A549 (cell line): ENCODE measurements at regions not wholly inside any gene's neighbourhood (a gene's known extent, or its start where the extent isn't known, plus 50 kb on each side); places are given as distances from the start of the nearest gene placed in this dataset.

Experiments
- ATAC-seq, 2 experiments: fragments of 200-7000 bp in 1 of 2; fragments of >200 bp in 1 of 2; cut with Nextera tagmentation in 1 of 2; cut with Tn5 transposase in 1 of 2; 3 replicates each; pipeline versions ENCODE4 v1.8.0 to v1.9.1; 2018 to 2020; ENCODE audit warnings: mild to moderate bottlenecking in 1 of 2, moderate library complexity in 1 of 2
- CTCF ChIA-PET: fragments of 300-600 bp; sonication (Branson Sonifier 250); formaldehyde crosslinking; extraction: SDS; loops from one replicate; lab custom pipeline; 2021; ENCODE audit warnings: antibody characterized with exemption, inconsistent platforms; lab: Yijun Ruan, JAX
- POLR2A ChIA-PET: fragments of 350-600 bp; formaldehyde crosslinking; extraction: SDS; loops from one replicate; lab custom pipeline; 2021; ENCODE audit warnings: antibody characterized with exemption, inconsistent platforms; lab: Yijun Ruan, JAX
- DNase-seq, 2 experiments: peaks; one replicate each; pipeline versions ENCODE4 v3.0.0 to v3.0.0-alpha.2; 2011 to 2016; ENCODE audit warnings: low read depth in 1 of 2, low spot score in 1 of 2
- FAIRE-seq: peaks from 2 replicates; lab custom pipeline; 2011; peaks lifted over from hg19 to GRCh38; lab: Jason Lieb, UNC
- H3K27ac ChIP-seq, 2 experiments: fragments of >200 bp; sonication (Bioruptor Twin); formaldehyde crosslinking; 3 replicates each; pipeline ENCODE4 v1.5.1; 2016 to 2017
- H3K4me1 ChIP-seq: fragments of >200 bp; sonication (Bioruptor Twin); formaldehyde crosslinking; 3 replicates; pipeline ENCODE4 v1.6.1; 2016
- H3K4me2 ChIP-seq: fragments of >200 bp; sonication (Bioruptor Twin); formaldehyde crosslinking; 3 replicates; pipeline ENCODE4 v1.6.1; 2016
- H3K4me3 ChIP-seq: fragments of >200 bp; sonication (Bioruptor Twin); formaldehyde crosslinking; 3 replicates; pipeline ENCODE4 v1.5.1; 2016
- H3K9me3 ChIP-seq: fragments of >200 bp; sonication (Bioruptor Twin); formaldehyde crosslinking; 3 replicates; pipeline ENCODE4 v1.6.1; 2016
- BCL3 ChIP-seq: fragments of >200 bp; sonication (Bioruptor Twin); formaldehyde crosslinking; IDR thresholded peaks from 3 replicates; pipeline ENCODE4 v1.6.1; 2016
- CBX2 ChIP-seq: fragments of 200-600 bp; sonication (generic); IDR thresholded peaks from 2 replicates; pipeline ENCODE4 v1.6.1; 2016; ENCODE audit warnings: low read depth, mild to moderate bottlenecking, borderline replicate concordance
- E2F6 ChIP-seq: IDR thresholded peaks from 2 replicates; pipeline ENCODE4 v1.6.1; 2012; ENCODE audit warnings: low read depth, borderline replicate concordance
- EHMT2 ChIP-seq: fragments of 200-600 bp; sonication (generic); IDR thresholded peaks from 2 replicates; pipeline ENCODE4 v1.6.1; 2016; ENCODE audit warnings: antibody characterized with exemption, low read depth, mild to moderate bottlenecking, moderate library complexity
- EP300 ChIP-seq, 2 experiments: fragments of >200 bp; sonication (Bioruptor Twin); formaldehyde crosslinking; IDR thresholded peaks; 2 replicates in 1 of 2; 3 replicates in 1 of 2; pipeline ENCODE4 v1.6.1; 2016 to 2017
- FOSB ChIP-seq: fragments of 250-450 bp; sonication (Bioruptor Pico); IDR thresholded peaks from 2 replicates; pipeline ENCODE4 v1.5.0; 2020; ENCODE audit warnings: mild to moderate bottlenecking, moderate library complexity
- HDAC2 ChIP-seq: fragments of 200-600 bp; sonication (generic); IDR thresholded peaks from 2 replicates; pipeline ENCODE4 v1.6.1; 2016
- JUN ChIP-seq, 2 experiments: fragments of >200 bp; sonication (Bioruptor Twin); formaldehyde crosslinking; IDR thresholded peaks; 2 replicates in 1 of 2; 3 replicates in 1 of 2; pipeline ENCODE4 v1.6.1; 2016 to 2017
- KDM5A ChIP-seq: fragments of 200-600 bp; sonication (generic); IDR thresholded peaks from 2 replicates; pipeline ENCODE4 v1.6.1; 2016; ENCODE audit warnings: antibody characterized with exemption, mild to moderate bottlenecking
- MYC ChIP-seq: IDR thresholded peaks from 2 replicates; pipeline ENCODE4 v1.6.1; 2012; ENCODE audit warnings: mild to moderate bottlenecking, inconsistent platforms, low read length, improper control_type of control experiment, borderline replicate concordance
- NFE2L2 ChIP-seq: fragments of 150-350 bp; conservative IDR thresholded peaks from 2 replicates; pipeline ENCODE4 v1.6.1; 2014; ENCODE audit warnings: low read length
- NR3C1 ChIP-seq: fragments of >200 bp; sonication (Bioruptor Twin); formaldehyde crosslinking; IDR thresholded peaks from 3 replicates; pipeline ENCODE4 v1.6.1; 2017
- SREBF2 ChIP-seq: fragments of 450-650 bp; IDR thresholded peaks from 2 replicates; pipeline ENCODE4 v1.6.1; 2014; ENCODE audit warnings: mild to moderate bottlenecking, moderate library complexity
- ZC3H11A ChIP-seq: fragments of 450-650 bp; IDR thresholded peaks from 2 replicates; pipeline ENCODE4 v1.6.1; 2014; ENCODE audit warnings: antibody characterized with exemption, mild to moderate bottlenecking
- WGBS: methylation state at CpG from one replicate; pipeline ENCODE4 v1.1.6; 2017; ENCODE audit errors: missing lambda C conversion rate; 5-methylcytosine and 5-hydroxymethylcytosine counted together
- TF ChIP-seq, protein P1 (sequence below): fragments of 250-450 bp; sonication (Bioruptor Pico); IDR thresholded peaks from 2 replicates; pipeline ENCODE4 v1.5.0; 2020; ENCODE audit warnings: low read depth, mild to moderate bottlenecking, moderate library complexity
- TF ChIP-seq, protein P2 (sequence below): fragments of 250-450 bp; sonication (Bioruptor Pico); IDR thresholded peaks from 2 replicates; pipeline ENCODE4 v1.5.0; 2021; ENCODE audit warnings: mild to moderate bottlenecking, moderate library complexity, borderline replicate concordance
- TF ChIP-seq, protein P3 (sequence below): fragments of 200-600 bp; sonication (generic); IDR thresholded peaks from 2 replicates; pipeline ENCODE4 v1.6.1; 2016; ENCODE audit warnings: antibody characterized with exemption, mild to moderate bottlenecking, moderate library complexity

DNA sequence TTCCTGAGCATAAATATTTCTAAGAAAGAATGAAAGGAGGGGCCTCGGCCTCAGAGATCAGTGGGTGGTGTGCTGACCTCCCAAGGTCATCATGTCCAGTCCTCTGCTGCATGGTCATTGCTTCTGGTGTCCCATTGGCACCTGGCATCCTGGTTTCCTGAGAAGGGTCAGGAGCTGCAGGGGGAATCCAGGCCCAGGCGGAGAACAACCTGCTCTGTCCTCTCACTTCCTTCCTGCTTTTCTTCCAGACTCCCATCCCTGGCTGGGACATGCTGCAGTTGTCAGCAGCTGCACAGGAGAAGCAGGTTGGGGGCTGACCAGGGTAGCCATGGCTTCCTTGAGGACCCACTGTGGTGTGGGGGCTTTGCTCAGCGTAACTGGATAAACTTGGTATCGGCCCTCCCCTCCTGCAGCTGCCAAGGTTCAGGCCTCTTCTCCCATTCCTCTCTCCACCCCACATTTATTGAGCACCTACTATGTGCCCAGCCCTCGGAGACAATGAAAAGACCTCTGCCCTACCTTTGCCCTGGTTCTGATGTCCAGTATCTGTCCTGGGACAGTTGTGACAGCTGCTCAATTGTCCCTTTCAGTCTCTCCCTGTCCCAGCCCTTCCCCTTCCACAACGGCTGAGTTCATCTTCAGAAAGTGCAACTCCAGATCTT, 155.2 kb downstream of the CEBPB start:
- no peaks in the 10 kb centered on the region for H3K9me3 ChIP-seq
- peak overlapping the region; percentile 55 to 74 for H3K27ac ChIP-seq
- no peak for DNase-seq
- peaks cover 24% of the 10 kb centered on the region for H3K4me1 ChIP-seq
- WGBS: 88% methylated on average over 6 of the region's 6 CpGs
- no peak overlapping the region for H3K4me3 ChIP-seq
- ChIA-PET POLR2A (no interaction called here), CTCF (interaction anchor here (0.9 to 1.2 kb wide), 3 partner anchors 8 to 94 kb away, joined by 3 to 4 read pairs (median 3); no protein-coding TSS in a partner anchor)
- H3K4me2 ChIP-seq: peak overlapping the region; percentile 30; the same call in 2 of the 3 replicates
- TF ChIP-seq SREBF2: no peak
- TF ChIP-seq FOSB (CRISPR knock-in tag): no peak
- TF ChIP-seq E2F6: no peak
- no peak for TF ChIP-seq JUN (IDR thresholded peaks at IDR 0.05)
- TF ChIP-seq, protein P1, sequence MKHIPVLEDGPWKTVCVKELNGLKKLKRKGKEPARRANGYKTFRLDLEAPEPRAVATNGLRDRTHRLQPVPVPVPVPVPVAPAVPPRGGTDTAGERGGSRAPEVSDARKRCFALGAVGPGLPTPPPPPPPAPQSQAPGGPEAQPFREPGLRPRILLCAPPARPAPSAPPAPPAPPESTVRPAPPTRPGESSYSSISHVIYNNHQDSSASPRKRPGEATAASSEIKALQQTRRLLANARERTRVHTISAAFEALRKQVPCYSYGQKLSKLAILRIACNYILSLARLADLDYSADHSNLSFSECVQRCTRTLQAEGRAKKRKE: no peak
- no peak for TF ChIP-seq NR3C1
- no peak for TF ChIP-seq HDAC2
- TF ChIP-seq MYC: no peak
- FAIRE-seq: no peak
- ATAC-seq: no peak

DNA sequence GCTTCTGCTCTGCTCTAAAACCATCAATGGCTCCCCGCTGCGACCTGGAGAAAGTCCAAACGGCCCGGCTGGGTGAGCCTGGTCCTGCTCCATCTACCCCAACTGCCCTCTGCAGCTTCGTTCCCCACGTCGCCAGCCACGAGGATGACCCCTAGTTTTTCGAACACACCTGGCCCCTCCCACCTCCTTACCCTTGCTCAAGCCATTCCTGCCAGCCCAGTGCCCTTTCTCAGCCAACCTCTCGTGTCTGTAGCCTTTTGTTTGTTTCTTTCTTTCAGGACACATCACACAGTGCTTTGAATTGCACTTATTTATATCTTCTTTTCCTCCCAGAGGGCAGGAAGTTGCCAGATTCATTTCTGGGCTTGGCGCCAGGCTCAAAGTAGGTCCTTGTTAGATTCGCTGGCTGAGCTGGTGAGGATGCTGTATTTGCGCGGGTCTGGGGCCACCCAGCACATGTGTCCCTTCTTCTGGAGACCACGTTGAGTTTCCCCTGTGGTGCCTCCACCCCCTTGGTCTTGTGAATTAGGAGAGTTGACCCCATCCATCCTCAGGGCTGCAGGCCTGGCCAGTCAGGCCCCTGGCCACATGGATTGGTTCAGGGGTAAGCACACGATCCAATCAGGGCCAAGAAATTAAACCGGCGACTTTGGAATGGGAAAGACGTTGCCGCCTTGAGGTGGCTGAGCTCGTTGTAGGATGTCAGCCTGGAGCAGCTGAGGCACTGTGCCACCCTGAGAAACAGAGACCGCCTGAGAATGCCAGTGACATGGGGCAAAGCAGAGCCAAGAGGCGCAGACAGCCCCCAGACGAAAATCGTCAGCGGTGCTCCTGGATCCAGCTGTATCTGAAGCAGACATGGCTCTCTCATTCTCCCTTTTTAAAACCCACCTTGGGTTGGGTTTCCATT, 156.0 kb downstream of the CEBPB start:
- CTCF ChIA-PET: interaction anchor here (0.9 to 2.0 kb wide), 6 partner anchors 8 to 117 kb away, joined by 3 to 6 read pairs (median 4); no protein-coding TSS in a partner anchor
- Histone ChIP-seq H3K4me2 (peak overlapping the region; percentile 30), H3K27ac (peak overlapping the region; percentile 55 to 74), H3K4me3 (no peak overlapping the region), H3K4me1 (peaks cover 24% of the 10 kb centered on the region)
- DNase-seq (peak in 1 of 2 experiments; percentile 55), ATAC-seq (peak in 1 of 2 experiments; percentile 47; a peak in 3 of 6 replicates)
- TF ChIP-seq NR3C1 (no peak), KDM5A (no peak), EHMT2 (no peak), CBX2 (no peak), BCL3 (no peak), EP300 (IDR thresholded peaks at IDR 0.05) (no peak), ZC3H11A (no peak), NFE2L2 (no peak)
- TF ChIP-seq, protein P2, sequence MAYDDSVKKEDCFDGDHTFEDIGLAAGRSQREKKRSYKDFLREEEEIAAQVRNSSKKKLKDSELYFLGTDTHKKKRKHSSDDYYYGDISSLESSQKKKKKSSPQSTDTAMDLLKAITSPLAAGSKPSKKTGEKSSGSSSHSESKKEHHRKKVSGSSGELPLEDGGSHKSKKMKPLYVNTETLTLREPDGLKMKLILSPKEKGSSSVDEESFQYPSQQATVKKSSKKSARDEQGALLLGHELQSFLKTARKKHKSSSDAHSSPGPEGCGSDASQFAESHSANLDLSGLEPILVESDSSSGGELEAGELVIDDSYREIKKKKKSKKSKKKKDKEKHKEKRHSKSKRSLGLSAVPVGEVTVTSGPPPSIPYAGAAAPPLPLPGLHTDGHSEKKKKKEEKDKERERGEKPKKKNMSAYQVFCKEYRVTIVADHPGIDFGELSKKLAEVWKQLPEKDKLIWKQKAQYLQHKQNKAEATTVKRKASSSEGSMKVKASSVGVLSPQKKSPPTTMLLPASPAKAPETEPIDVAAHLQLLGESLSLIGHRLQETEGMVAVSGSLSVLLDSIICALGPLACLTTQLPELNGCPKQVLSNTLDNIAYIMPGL (CRISPR knock-in tag): no peak
- TF ChIP-seq, protein P3, sequence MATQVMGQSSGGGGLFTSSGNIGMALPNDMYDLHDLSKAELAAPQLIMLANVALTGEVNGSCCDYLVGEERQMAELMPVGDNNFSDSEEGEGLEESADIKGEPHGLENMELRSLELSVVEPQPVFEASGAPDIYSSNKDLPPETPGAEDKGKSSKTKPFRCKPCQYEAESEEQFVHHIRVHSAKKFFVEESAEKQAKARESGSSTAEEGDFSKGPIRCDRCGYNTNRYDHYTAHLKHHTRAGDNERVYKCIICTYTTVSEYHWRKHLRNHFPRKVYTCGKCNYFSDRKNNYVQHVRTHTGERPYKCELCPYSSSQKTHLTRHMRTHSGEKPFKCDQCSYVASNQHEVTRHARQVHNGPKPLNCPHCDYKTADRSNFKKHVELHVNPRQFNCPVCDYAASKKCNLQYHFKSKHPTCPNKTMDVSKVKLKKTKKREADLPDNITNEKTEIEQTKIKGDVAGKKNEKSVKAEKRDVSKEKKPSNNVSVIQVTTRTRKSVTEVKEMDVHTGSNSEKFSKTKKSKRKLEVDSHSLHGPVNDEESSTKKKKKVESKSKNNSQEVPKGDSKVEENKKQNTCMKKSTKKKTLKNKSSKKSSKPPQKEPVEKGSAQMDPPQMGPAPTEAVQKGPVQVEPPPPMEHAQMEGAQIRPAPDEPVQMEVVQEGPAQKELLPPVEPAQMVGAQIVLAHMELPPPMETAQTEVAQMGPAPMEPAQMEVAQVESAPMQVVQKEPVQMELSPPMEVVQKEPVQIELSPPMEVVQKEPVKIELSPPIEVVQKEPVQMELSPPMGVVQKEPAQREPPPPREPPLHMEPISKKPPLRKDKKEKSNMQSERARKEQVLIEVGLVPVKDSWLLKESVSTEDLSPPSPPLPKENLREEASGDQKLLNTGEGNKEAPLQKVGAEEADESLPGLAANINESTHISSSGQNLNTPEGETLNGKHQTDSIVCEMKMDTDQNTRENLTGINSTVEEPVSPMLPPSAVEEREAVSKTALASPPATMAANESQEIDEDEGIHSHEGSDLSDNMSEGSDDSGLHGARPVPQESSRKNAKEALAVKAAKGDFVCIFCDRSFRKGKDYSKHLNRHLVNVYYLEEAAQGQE: no peak
- TF ChIP-seq, all 56 proteins: peak for 0
- 74% methylated on average over 25 of the region's 26 CpGs for WGBS
- POLR2A ChIA-PET: no interaction called here
- FAIRE-seq: no peak
- H3K9me3 ChIP-seq: no peaks in the 10 kb centered on the region
